Hematopoietic multipotent progenitor cell treated with erythropoietin and hydrocortisone succinate and interleukin-3 and kit ligand, for 6 days (in vitro differentiated cells): ENCODE measurements at regions not wholly inside any gene's neighbourhood (a gene's known extent, or its start where the extent isn't known, plus 50 kb on each side); places are given as distances from the start of the nearest gene placed in this dataset.
"Not testable (repeated sequence)": the region's sequence is repeated elsewhere in the genome, so short reads cannot be mapped to it uniquely, and the experiment has no call there.

Experiments
- DNase-seq: peaks from one replicate; pipeline ENCODE4 v3.0.0-alpha.2; 2015

GRCh38 chrX:139198936-139199335 is 331.6 kb upstream of the F9 start:
- no peak for DNase-seq

DNA sequence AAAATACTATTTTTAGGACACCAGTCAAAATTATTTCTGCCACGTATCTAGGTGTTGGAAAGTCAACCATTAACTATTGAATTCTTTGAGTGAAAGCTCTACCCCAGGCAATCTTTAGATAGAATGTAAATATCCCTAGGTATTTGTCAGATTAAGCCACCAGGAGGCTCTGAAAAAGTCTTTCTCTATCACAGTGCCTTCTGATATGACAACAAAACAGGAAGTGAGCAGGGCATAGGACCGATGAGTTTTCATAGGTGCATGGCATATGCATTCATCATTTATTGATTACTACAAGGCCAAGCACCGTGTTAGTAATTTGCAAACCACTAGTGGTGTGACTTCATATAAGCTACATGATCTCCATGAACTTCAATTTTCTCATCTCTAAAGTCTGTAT is 333.6 kb upstream of the F9 start:
- peak; percentile 7 for DNase-seq

DNA sequence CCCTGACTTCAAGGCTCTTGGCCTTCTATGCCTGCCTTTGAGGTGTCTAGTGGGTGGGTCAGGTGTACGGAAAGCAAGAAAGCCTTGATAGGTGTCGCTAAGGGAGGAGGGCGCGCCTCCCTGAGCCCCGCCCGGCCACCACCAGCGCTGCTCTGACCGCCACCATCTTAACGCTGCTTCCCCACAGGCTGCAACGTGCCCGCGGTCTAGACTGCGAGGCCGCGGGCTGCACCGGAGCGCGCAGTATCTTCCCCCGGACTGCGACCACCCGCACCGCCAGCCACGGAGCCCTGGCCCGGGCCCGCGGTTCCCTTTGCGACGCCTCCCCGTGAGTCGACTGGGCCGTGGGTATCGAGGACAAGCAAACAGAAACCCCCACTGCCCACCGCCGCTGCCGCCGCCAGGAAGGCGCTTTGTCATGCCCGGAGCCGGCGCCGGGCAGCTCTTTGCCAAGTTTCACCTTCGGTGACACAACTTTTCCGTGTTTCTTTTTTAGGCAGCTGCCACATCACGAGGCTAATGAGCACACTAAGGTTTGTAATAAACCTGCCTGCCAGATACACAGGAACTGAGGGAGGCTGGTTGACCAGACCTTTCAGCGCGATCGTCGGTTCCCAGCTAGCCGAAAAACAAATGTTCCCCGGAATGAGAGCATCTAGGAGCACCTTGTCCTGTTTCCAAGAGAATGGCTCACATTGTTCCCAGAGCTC is 335.8 kb upstream of the F9 start:
- DNase-seq, result no peak

DNA sequence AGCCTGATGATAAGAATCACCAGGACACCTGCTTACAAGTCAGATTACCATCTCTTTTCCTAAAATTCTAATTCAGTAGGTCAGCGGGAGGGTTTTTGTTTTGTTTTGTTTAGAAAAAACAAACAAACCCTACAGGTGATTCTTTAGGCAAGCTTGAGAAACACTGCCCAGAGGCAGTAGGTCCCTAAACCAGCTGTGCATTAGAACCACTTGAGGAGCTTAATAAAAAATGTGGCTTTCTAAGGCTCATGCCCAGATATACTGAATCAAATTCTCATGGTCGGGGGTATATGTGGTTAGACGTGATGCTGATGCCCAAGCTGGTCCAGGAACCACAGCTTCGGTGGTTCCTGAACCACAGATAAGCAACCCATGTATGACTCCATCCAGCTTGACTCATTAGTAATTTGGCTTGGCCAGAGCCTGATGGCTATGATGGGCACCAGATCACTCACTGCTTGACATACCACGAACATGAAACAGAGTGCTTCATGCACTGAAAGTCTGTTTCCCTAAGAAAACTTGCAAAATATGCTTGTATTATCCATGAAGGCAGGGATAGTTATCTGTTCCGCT is 338.1 kb upstream of the F9 start:
- no peak for DNase-seq

DNA sequence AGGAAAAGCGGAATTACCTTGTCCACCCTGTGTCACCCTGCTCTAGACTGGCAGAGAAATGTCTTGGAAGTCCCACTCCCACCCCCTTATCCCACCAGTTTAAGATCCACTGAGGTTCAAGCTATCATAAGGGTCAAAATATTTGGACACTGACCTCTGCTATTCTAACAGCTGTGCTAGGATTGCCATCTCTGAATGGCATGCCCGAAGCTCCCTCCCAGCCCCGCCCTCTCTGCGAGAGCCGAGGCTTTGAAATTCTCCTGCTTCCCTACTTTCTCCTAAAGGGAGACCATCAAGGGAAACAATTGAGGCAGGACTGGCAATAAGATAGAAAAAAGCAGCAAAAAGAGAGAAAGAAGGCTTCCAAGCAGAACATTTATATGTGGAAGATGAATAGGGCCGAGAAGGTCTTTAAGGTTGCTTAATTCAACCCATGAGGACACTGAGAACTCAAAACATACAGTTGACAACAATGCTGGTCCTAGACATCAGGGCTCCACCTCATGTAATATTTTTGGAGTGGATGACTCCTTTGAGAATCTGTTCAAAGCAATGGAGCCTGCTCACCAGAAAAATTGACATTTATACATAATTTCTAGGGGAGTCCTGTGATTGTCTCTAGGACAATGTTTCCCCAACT is 338.7 kb upstream of the F9 start:
- DNase-seq, result no peak

GRCh38 chrX:139191286-139191685 is 339.3 kb upstream of the F9 start:
- DNase-seq, result no peak

GRCh38 chrX:139187738-139188137 is 342.8 kb upstream of the F9 start:
- DNase-seq, result no peak

GRCh38 chrX:139186991-139187390 is 343.5 kb upstream of the F9 start:
- DNase-seq, result no peak

- no peak for DNase-seq
Observed at GRCh38 chrX:139179592-139179991, 350.9 kb upstream of the F9 start.

- no peak for DNase-seq
Observed at GRCh38 chrX:139178980-139179379, 351.6 kb upstream of the F9 start.

DNA sequence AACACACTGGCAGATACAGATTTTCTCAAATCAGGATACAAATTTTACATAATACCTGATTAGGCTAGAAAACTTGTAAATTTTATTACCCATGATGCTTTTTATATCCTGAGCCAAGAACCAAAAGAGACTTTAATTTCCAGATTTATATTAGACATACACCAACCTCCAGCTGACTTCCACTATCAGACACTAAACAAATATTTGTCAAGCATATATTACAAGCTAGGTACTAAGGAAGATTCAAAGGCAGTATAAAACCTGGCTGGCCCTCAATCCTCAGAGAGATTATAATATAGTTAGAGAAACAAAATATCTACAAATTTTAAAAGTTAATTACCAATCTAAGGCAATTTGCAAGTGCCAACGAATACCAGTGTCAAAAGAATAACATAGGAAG is 357.8 kb upstream of the F9 start:
- DNase-seq, result no peak

DNA sequence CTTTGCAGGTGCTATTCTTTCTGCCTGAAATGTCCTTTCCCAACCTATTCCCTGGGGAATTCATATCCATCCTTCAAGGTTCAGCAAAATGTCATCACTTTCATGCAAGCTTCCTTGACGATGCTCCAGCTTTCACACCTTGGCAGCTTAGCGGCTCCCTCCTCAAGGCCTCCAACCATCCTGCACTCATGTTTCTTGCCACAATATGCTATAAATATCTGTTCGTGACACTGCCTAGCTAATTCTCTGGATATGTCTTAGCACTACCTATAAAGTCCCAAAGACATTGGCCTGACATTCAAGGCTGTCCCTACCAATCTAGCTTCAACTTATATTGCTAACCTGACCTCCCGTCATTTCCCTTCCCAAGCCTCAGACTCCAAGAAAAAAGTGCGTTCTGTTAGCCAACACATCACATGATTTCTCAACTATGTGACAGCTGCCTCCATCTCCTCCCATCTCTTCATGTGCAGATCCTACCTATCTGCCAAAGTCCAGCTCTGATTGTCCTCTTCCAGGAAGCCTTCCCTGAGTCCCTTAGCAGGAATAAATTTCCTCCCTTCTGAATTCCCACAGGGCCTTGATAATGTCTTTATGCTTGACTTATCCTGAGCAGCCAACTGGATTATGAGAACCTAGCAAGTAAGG is 359.9 kb upstream of the F9 start:
- no peak for DNase-seq

DNA sequence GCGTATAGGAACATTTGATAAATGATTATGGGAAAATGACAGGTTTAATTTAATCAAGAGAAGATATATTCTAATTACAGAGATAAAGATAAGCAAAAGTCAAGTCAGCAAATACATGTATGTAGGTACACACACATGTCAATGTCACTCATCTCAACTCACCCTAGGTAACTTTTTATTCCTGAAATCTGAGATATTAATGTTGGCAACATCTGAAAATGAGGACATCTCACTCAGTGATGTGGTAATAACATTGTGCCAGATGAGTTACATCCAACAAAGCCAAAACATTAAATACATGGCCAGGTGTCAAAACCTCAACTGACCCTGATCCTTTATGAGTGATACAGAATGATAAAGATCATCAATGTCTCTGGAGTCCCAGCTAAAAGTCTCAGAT is 363.3 kb upstream of the F9 start:
- no peak for DNase-seq

DNA sequence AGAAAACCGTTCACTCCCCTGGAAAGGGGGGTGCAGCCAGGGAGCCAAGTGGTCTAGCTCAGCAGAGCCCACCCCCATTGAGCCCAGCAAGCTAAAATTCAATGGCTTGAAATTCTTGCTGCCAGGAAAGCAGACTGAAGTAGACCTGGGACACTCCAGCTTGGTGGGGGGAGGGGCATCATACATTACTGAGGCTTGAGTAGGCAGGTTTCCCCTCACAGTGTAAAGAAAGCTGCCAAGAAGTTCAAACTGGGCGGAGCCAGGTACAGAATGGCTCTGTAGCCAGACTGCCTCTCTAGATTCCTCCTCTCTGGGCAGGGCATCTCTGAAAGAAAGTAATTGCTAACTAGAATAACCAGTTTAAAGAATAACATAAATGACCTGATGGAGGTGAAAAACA is 372.3 kb upstream of the F9 start:
- no peak for DNase-seq

GRCh38 chrX:139156356-139156755 is 374.2 kb upstream of the F9 start:
- DNase-seq, result no peak

GRCh38 chrX:139146625-139147024 is 383.9 kb upstream of the F9 start:
- not testable (repeated sequence) for DNase-seq

DNA sequence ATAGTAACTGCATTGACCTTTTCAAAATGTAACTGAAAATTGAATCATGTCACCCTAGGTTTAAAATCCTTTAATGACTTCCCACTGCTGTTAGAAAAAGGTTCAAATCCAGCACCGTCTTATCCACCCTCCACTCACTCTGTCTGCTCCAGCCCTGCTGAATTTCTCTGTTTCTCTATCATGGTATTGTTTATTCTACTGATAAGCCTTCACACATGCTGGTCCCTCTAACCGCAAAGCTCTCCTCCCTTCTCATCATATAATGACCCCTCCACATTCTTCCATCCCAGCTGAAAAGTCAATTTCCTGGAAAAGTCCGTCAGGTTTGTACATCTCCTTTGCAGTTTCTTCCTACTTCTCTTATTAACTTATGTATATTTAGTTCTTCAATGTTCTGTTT is 389.2 kb upstream of the F9 start:
- no peak for DNase-seq

- DNase-seq, result no peak
Observed at GRCh38 chrX:139134316-139134715, 396.2 kb upstream of the F9 start.

DNA sequence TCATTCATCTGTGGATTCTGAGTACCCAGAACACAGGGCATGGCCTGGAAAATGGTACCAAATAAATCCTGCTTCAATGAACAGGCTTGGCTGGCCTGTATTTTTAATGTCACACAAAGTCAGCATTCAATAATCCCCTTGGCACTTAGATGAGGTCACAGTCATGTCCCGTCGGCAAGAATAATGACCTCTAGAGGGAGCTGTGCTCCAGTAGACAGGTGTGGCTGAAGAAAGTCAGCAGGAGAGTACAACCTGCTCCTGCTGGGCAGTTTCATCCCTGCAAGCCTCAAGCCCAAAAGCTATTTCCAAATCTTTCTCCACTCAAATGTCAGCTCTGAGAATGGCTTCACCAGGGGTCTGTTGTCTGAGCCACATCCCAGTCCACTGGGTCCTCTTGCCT is 404.0 kb upstream of the F9 start:
- peak; percentile 48 for DNase-seq

DNA sequence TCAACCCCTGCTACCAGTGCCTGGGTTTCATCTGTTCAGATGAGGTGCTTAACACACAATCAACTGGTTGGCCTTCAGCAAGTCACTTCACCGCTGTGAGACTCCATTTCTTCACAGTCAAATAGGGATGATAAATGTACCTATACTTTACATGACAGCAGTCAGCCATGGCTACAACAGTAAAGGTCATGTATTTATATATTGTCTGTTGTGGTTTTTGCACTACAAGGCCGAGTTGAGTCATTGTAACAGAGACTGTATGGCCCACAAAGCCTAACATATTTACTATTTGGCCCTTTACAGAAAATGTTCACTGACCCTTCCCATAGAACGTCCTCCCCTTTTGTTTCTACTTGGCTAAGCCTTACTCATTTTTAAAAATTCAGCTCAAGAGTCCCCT is 404.6 kb upstream of the F9 start:
- DNase-seq, result no peak

DNA sequence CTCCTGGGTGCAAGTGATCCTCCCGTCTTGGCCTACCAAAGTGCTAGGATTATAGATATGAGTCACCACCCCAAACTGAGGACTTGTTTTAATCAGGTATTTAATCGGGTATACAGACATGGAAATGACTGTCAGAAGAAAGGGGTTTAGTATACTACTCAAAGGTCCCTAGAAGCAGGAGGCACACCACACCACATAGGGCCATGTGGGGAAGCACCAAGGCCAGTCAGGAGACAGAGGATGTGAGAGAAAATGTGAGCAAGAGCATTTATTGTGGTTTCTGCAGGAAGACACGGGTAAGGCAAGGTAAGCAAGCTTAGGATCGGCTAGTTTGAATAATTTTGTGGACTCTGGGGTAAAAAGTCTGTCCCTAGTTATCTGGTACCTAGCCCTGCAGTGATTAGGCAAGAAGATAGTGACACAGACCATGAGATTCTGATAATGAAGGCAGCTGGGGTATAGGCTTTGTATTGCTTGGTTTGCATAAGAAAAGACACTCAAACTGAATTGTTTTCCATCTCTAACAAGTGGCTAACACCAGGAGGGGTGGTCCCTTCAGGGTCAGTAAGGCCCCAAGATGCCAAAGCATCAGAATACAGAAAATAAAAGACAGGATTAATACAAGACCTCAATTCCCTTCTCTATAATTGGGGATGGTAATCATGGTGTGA is 408.8 kb upstream of the F9 start:
- no peak for DNase-seq

- DNase-seq, result no peak
Observed at GRCh38 chrX:139120760-139121159, 409.2 kb upstream of the FGF13 start.

GRCh38 chrX:139113708-139114107 is 402.2 kb upstream of the FGF13 start:
- DNase-seq, result peak; percentile 3

DNA sequence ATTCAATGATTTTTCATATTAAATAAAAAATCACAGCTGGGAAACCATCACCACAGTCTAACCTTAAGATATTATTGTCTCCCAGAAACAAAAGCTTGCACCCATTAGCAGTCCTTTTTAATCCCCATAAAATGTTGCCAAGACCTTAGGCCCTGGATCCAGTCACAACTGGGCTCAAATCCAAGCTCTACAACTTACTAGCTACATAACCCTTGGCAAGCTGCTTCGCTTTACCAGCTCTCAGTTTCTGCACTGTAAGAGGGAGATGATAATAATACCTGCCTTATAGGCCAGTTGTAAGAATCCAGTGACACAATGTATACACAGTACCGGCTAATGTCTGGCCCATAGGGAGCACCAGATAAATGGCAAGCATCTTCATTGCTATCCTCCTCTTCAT is 400.9 kb upstream of the FGF13 start:
- DNase-seq, result no peak
